ENCODE measurements at regions not wholly inside any gene's neighbourhood (a gene's known extent, or its start where the extent isn't known, plus 50 kb on each side); places are given as distances from the start of the nearest gene placed in this dataset.

GRCh38 chr2:172226244-172227061 lies 123.8 kb upstream of the DLX2 start:
- ATAC-seq (peak; percentile 94), DNase-seq (ENCODE audit: low read depth, low spot score) (no peak)
- ChIA-PET POLR2A (interaction anchor here (1.5 kb wide), 1 partner anchor 27 kb away, joined by 8 read pairs; no protein-coding TSS in a partner anchor), RAD21 (ENCODE audit: low non-redundant PET in 1 of 2, low total read pairs in 2 of 2, uncharacterized antibody in 2 of 2, unreplicated experiment in 2 of 2) (interaction anchor here in 1 of 2 experiments (1.0 kb wide), 1 partner anchor 52 kb away, joined by 3 read pairs; no protein-coding TSS in a partner anchor), CTCF (interaction anchor here (0.5 to 2.5 kb wide), 5 partner anchors 19 to 477 kb away, joined by 3 to 25 read pairs (median 5); partner anchors contain the start of gene ITGA6)
- intact Hi-C loops (cut with micrococcal nuclease) = loop anchor here (2.0 kb wide), 1 partner anchor 238 kb away; no protein-coding TSS in a partner anchor
- peaks cover 2 to 20% of the 10 kb centered on the region in 2 experiments for H3K4me1 ChIP-seq (ENCODE audit: control insufficient read depth in 1 of 2, insufficient read depth in 2 of 2, low read length in 2 of 2)
- H4K20me1 ChIP-seq (ENCODE audit: insufficient read depth) = no peaks in the 10 kb centered on the region
- no TSS peak for BruUV-seq (replicated peaks)
- no peaks in the 10 kb centered on the region for H3K27me3 ChIP-seq (ENCODE audit: insufficient read depth, low read length)
- H3K9ac ChIP-seq (ENCODE audit: low read length) = no peak overlapping the region
- H3K79me2 ChIP-seq (ENCODE audit: insufficient read depth, low read length) = no peaks in the 10 kb centered on the region
- H3K4me3 ChIP-seq (replicated peaks in 1 of 2; ENCODE audit: low read depth in 1 of 2, low read length in 2 of 2) = no peak overlapping the region
- H3K9me3 ChIP-seq (ENCODE audit: control insufficient read depth in 1 of 2, insufficient read depth in 1 of 2, low read depth in 1 of 2, low read length in 2 of 2) = no peaks in the 10 kb centered on the region
- H3K27ac ChIP-seq (ENCODE audit: low read depth, low read length) = no peak overlapping the region
- peak overlapping the region; percentile 95 for H2AFZ ChIP-seq (ENCODE audit: low read depth, low read length, poor library complexity, severe bottlenecking)
- H3K36me3 ChIP-seq (ENCODE audit: control insufficient read depth in 1 of 2, insufficient read depth in 2 of 2, low read length in 2 of 2) = no peaks in the 10 kb centered on the region
- H3K4me2 ChIP-seq (ENCODE audit: low read length) = peak overlapping the region; percentile 21
- H3K9me2 ChIP-seq (ENCODE audit: insufficient read depth) = no peaks in the 10 kb centered on the region
- TF ChIP-seq SIN3A (IDR thresholded peaks at IDR 0.05; ENCODE audit: low read depth) (no peak), POLR2A (IDR thresholded peaks at IDR 0.05; ENCODE audit: borderline replicate concordance, extremely low read depth, insufficient read depth, insufficient read length) (no peak), CEBPB (IDR thresholded peaks at IDR 0.05; ENCODE audit: low read depth) (peak; percentile 48; the same call in 1 of the 2 replicates), EGR1 (IDR thresholded peaks at IDR 0.05; ENCODE audit: low read depth) (peak; percentile 70), TCF7L2 (IDR thresholded peaks at IDR 0.05; ENCODE audit: borderline replicate concordance, extremely low read depth, insufficient read depth, insufficient read length) (no peak), EZH2 (IDR thresholded peaks at IDR 0.05) (no peak), POLR2AphosphoS5 (IDR thresholded peaks at IDR 0.05; ENCODE audit: low read depth, low read length) (no peak), YY1 (IDR thresholded peaks at IDR 0.05; ENCODE audit: extremely low read depth, insufficient replicate concordance, low read depth, low read length) (peak; percentile 17), SRF (IDR thresholded peaks at IDR 0.05; ENCODE audit: low read depth) (no peak), CBX3 (IDR thresholded peaks at IDR 0.05; ENCODE audit: low read depth) (no peak), EZH2phosphoT487 (IDR thresholded peaks at IDR 0.05; ENCODE audit: borderline replicate concordance) (no peak), SP1 (IDR thresholded peaks at IDR 0.05; ENCODE audit: low read depth) (no peak), JUND (IDR thresholded peaks at IDR 0.05) (no peak), ZFX (IDR thresholded peaks at IDR 0.05) (no peak), ZNF274 (IDR thresholded peaks at IDR 0.05; ENCODE audit: low read depth, low read length) (no peak), FOSL1 (IDR thresholded peaks at IDR 0.05; ENCODE audit: low read depth) (no peak), ELF1 (IDR thresholded peaks at IDR 0.05; ENCODE audit: borderline replicate concordance, low read depth) (no peak)
- TF ChIP-seq, protein P1, sequence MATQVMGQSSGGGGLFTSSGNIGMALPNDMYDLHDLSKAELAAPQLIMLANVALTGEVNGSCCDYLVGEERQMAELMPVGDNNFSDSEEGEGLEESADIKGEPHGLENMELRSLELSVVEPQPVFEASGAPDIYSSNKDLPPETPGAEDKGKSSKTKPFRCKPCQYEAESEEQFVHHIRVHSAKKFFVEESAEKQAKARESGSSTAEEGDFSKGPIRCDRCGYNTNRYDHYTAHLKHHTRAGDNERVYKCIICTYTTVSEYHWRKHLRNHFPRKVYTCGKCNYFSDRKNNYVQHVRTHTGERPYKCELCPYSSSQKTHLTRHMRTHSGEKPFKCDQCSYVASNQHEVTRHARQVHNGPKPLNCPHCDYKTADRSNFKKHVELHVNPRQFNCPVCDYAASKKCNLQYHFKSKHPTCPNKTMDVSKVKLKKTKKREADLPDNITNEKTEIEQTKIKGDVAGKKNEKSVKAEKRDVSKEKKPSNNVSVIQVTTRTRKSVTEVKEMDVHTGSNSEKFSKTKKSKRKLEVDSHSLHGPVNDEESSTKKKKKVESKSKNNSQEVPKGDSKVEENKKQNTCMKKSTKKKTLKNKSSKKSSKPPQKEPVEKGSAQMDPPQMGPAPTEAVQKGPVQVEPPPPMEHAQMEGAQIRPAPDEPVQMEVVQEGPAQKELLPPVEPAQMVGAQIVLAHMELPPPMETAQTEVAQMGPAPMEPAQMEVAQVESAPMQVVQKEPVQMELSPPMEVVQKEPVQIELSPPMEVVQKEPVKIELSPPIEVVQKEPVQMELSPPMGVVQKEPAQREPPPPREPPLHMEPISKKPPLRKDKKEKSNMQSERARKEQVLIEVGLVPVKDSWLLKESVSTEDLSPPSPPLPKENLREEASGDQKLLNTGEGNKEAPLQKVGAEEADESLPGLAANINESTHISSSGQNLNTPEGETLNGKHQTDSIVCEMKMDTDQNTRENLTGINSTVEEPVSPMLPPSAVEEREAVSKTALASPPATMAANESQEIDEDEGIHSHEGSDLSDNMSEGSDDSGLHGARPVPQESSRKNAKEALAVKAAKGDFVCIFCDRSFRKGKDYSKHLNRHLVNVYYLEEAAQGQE (IDR thresholded peaks at IDR 0.05; ENCODE audit: low read depth) = no peak
- TF ChIP-seq, protein P2, sequence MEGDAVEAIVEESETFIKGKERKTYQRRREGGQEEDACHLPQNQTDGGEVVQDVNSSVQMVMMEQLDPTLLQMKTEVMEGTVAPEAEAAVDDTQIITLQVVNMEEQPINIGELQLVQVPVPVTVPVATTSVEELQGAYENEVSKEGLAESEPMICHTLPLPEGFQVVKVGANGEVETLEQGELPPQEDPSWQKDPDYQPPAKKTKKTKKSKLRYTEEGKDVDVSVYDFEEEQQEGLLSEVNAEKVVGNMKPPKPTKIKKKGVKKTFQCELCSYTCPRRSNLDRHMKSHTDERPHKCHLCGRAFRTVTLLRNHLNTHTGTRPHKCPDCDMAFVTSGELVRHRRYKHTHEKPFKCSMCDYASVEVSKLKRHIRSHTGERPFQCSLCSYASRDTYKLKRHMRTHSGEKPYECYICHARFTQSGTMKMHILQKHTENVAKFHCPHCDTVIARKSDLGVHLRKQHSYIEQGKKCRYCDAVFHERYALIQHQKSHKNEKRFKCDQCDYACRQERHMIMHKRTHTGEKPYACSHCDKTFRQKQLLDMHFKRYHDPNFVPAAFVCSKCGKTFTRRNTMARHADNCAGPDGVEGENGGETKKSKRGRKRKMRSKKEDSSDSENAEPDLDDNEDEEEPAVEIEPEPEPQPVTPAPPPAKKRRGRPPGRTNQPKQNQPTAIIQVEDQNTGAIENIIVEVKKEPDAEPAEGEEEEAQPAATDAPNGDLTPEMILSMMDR (IDR thresholded peaks at IDR 0.05 in 2 of 3, conservative IDR thresholded peaks at IDR 0.05 in 1 of 3; ENCODE audit: borderline replicate concordance in 1 of 3, insufficient read depth in 1 of 3, low read depth in 2 of 3, low read length in 2 of 3) = peak; percentile 52 to 68 (median 65); a peak in 5 of 6 replicates
- TF ChIP-seq, protein P3, sequence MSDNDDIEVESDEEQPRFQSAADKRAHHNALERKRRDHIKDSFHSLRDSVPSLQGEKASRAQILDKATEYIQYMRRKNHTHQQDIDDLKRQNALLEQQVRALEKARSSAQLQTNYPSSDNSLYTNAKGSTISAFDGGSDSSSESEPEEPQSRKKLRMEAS (IDR thresholded peaks at IDR 0.05) = peak; percentile 25; the same call in 1 of the 2 replicates
- TF ChIP-seq, protein P4, sequence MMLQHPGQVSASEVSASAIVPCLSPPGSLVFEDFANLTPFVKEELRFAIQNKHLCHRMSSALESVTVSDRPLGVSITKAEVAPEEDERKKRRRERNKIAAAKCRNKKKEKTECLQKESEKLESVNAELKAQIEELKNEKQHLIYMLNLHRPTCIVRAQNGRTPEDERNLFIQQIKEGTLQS (IDR thresholded peaks at IDR 0.05) = no peak

Data from HCT116 (cell line).